ENCODE measurements at regions not wholly inside any gene's neighbourhood (a gene's known extent, or its start where the extent isn't known, plus 50 kb on each side); places are given as distances from the start of the nearest gene placed in this dataset.
A peak's percentile ranks its signal among the peaks of the same experiment; 100 is the strongest.

GRCh38 chr2:217685255-217685605, 317.6 kb downstream of the TNS1 start:
- peak; percentile 46 for DNase-seq

GRCh38 chr2:217684431-217685254, 318.2 kb downstream of the TNS1 start:
- no peak for DNase-seq

GRCh38 chr2:217683106-217683870, 319.5 kb downstream of the TNS1 start:
- no peak for DNase-seq

DNA sequence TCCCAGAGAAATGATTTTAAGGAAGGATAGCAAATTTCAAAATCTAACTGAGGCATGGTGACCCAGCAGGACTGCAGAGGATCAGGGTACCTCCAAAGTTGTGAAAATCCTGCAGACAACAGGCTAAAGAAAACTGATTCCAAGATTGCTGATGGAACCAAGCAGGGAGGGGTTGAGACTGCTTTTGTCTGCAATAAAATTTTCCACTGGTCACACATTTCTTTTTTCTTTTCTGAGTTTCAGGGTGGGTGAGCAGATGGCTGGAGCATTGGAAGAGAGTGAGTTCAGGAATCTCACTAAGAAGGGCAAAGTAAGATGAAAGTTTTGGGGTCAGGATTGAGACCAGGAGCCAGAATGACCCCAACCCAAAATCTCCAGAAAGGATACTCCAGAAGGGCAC, 321.0 kb downstream of the TNS1 start:
- no peak for DNase-seq

- DNase-seq: no peak
Observed at GRCh38 chr2:217680381-217680780, 322.4 kb downstream of the TNS1 start.

- no peak for DNase-seq
Observed at GRCh38 chr2:217673627-217674026, 329.2 kb downstream of the TNS1 start.

- no peak for DNase-seq
Observed at GRCh38 chr2:217672472-217672871, 330.3 kb downstream of the TNS1 start.

GRCh38 chr2:217671871-217672270, 330.9 kb downstream of the TNS1 start:
- DNase-seq: no peak

DNA sequence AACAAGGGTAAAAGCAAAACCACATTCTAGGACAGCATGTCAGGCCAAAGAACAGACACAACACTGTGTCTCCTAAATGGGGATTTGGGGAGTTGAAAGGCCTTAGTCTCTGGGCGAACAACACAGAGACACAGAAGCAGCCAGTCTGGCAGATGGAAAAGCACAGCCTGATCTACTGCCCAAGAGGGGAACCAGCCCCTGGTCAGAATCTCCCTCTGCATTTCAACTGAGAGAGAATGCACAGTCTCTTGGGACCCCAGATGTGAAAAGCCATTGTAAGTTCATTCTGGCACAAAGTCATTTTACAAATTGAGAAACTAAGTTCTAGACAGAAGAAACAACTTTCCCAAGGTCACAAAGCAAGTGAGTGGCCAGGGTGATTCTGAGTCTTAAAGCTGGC, 331.7 kb downstream of the TNS1 start:
- DNase-seq: no peak

DNA sequence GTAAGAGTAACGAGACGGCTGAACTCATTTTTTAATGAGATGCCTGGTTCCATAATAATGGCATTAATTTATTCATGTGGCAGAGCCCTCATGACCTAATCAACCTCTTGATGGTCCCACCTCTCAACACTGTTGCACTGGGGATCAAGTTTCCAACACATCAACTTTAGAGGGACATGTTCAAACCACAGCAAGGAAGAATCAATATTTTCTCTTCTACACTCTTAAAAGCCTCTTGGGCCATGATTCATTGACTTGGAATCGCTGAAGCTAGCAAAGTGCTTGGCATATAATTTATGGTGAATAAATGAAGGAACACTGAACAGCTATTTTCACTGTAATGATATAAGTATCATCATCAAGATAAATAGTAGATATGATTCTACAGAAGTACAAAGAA, 333.0 kb downstream of the TNS1 start:
- DNase-seq: no peak

- no peak for DNase-seq
Observed at GRCh38 chr2:217667512-217667911, 335.3 kb downstream of the TNS1 start.

DNA sequence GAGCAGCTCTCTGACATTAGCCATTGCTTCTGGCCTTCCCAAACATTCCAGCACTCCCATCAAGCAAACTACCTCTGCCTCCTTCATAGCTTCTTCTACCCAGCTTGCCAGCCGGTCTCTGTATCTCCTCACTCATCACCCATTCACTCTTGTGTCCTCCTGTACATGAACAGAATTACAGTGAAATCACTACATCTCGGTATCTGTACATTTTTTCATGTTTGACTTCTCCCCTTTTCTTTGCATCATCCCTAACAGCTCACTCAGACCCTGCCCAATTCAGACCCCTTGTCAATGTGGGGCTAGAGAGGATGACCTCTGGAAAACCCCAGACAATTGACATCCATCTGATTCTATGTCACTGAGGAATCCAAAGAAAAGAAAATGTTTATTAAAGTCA, 335.8 kb downstream of the TNS1 start:
- no peak for DNase-seq

GRCh38 chr2:217666338-217666737, 336.5 kb downstream of the TNS1 start:
- DNase-seq: no peak

- DNase-seq: no peak
Observed at GRCh38 chr2:217664761-217665160, 338.0 kb downstream of the TNS1 start.

DNA sequence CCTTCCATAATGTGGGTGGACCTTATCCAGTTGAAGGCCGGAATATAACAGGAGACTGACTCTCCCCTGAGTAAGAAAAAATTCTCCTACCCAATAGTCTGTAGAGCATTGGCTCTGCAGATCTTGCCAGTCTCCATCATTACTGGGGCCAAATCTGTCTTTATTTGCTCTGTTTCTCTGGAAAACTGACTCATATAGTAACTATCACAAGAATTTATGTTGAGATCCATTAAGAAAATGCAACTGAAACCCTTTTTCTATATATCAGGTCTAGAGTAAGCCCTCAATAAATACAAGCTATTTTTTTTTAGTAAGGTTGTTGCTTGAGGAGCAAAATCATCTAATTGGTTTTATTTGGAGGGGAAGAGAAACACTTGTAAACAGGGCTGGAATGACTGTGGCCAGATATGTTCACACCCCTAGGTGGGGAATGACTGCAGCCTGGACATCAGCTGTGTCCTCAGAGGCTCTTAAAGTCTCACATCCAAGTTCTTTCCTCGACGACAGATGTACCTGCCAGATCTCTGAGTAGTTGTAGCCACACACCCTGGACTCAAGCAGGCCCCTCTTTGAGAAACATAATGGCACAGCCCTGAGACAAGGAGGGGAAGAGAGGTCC, 339.7 kb downstream of the TNS1 start:
- no peak for DNase-seq

GRCh38 chr2:217661378-217661777, 341.4 kb downstream of the TNS1 start:
- no peak for DNase-seq

GRCh38 chr2:217660423-217660822, 342.4 kb downstream of the TNS1 start:
- DNase-seq: no peak

DNA sequence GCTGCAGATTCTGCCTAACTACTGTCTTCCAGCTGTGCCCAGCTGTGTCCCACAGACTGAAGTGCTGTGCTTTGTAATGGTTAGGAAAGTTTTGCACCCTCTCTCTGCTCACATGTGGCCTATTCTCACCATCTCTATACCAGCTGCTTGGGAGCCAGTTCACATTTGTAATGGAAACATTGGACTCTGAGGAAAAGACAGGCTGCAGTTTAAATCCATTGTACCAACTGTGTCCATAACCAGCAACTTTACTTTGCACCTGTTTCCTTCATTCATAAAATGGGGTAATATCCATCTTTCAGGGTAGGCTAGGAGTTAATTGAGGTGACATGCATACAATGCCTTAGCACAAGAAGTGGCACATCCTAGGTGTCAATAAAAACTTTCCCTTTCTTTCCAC, 344.0 kb downstream of the TNS1 start:
- no peak for DNase-seq

- DNase-seq: no peak
Observed at GRCh38 chr2:217657252-217657651, 345.5 kb downstream of the TNS1 start.

- no peak for DNase-seq
Observed at GRCh38 chr2:217656316-217656715, 346.5 kb downstream of the TNS1 start.

DNA sequence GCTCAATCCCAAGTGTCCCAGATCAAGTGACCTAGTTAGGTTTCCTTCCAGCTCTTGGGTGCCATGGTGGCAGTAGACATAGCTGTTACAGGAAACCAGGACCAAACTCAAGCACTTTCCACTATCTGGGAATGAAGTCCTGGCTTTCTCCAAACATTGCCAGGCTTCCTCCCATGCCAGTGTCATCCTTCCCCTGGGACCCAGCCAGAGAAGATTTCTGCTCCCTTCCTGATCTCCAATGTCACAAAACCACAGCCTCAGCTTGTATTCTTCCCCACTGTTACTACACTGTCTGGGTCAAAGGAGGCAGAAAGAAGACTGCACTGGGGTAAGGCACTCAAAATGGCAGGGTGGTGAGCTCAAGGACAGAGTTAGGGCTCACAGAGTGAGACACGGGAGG, 347.1 kb downstream of the TNS1 start:
- DNase-seq: no peak

- DNase-seq: no peak
Observed at GRCh38 chr2:217654168-217654567, 348.6 kb downstream of the TNS1 start.

- DNase-seq: peak; percentile 24
Observed at GRCh38 chr2:217652761-217653639, 349.8 kb downstream of the TNS1 start.

Measured in NCI-H82 (cell line).